MM.1S (cell line): ENCODE measurements at regions not wholly inside any gene's neighbourhood (a gene's known extent, or its start where the extent isn't known, plus 50 kb on each side); places are given as distances from the start of the nearest gene placed in this dataset.
"Not testable (repeated sequence)": the region's sequence is repeated elsewhere in the genome, so short reads cannot be mapped to it uniquely, and the experiment has no call there.

Experiments
- EZH2 ChIP-seq: fragments of 300-600 bp; sonication (generic); optimal IDR thresholded peaks from 2 replicates; pipeline ENCODE3; 2017; ENCODE audit warnings: low read depth, mild to moderate bottlenecking, antibody characterized with exemption, low read length, mixed read lengths
- EZH2phosphoT487 ChIP-seq: fragments of 300-600 bp; sonication (generic); IDR thresholded peaks from 2 replicates; pipeline ENCODE4 v1.6.1; 2018; ENCODE audit warnings: antibody characterized with exemption, low read length
- TF ChIP-seq, protein P1 (sequence below): fragments of 300-600 bp; sonication (generic); IDR thresholded peaks from 2 replicates; pipeline ENCODE4 v1.5.1; 2016; ENCODE audit warnings: antibody characterized with exemption, low read length, mixed read lengths

DNA sequence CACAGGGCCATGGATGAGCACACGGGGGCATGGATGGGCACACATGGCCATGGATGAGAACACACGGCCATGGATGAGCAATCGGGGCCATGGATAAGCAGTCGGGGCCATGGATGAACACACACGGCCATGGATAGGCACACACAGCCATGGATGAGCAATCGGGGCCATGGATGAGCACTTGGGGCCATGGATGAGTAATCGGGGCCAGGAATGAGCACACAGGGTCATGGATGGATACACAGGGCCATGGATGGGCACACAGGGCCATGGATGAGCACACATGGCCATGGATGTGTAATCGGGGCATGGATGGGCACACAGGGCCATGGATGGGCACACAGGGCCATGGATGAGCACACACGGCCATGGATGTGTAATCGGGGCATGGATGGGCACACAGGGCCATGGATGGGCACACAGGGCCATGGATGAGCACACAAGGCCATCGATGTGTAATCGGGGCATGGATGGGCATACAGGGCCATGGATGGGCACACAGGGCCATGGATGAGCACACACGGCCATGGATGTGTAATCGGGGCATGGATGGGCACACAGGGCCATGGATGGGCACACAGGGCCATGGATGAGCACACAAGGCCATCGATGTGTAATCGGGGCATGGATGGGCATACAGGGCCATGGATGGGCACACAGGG is 191.9 kb upstream of the HDAC4 start:
- TF ChIP-seq, protein P1, sequence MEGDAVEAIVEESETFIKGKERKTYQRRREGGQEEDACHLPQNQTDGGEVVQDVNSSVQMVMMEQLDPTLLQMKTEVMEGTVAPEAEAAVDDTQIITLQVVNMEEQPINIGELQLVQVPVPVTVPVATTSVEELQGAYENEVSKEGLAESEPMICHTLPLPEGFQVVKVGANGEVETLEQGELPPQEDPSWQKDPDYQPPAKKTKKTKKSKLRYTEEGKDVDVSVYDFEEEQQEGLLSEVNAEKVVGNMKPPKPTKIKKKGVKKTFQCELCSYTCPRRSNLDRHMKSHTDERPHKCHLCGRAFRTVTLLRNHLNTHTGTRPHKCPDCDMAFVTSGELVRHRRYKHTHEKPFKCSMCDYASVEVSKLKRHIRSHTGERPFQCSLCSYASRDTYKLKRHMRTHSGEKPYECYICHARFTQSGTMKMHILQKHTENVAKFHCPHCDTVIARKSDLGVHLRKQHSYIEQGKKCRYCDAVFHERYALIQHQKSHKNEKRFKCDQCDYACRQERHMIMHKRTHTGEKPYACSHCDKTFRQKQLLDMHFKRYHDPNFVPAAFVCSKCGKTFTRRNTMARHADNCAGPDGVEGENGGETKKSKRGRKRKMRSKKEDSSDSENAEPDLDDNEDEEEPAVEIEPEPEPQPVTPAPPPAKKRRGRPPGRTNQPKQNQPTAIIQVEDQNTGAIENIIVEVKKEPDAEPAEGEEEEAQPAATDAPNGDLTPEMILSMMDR, result not testable (repeated sequence)
- not testable (repeated sequence) for TF ChIP-seq EZH2, EZH2phosphoT487
